GM18502 (cell line): ENCODE measurements at regions not wholly inside any gene's neighbourhood (a gene's known extent, or its start where the extent isn't known, plus 50 kb on each side); places are given as distances from the start of the nearest gene placed in this dataset.

Source experiments
- ATAC-seq: cut with Tn5 transposase; IDR thresholded peaks from one replicate; pipeline ENCODE4 v1.9.1; 2021; ENCODE audit warnings: mild to moderate bottlenecking; ENCODE audit not compliant: unreplicated experiment, poor library complexity

DNA sequence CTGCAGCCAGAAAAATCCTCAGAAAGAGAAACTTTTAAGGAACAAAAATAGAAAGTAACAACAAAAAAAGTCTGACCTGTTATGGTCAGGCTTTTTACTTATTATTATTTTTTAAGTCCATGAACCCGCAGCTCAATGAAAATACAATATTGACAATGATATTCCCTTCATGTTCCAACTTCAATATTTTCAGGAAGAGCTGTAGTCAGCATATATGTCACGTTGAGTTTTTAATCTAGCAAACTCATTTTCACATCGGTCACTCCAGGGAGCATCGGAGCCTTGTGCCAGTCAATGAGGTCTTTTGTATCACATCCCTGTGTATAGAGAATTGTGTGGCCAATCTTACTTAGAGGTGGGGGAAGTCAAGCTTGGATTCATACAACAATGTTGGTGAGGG is 568.4 kb upstream of the GCFC2 start:
- no peak for ATAC-seq

DNA sequence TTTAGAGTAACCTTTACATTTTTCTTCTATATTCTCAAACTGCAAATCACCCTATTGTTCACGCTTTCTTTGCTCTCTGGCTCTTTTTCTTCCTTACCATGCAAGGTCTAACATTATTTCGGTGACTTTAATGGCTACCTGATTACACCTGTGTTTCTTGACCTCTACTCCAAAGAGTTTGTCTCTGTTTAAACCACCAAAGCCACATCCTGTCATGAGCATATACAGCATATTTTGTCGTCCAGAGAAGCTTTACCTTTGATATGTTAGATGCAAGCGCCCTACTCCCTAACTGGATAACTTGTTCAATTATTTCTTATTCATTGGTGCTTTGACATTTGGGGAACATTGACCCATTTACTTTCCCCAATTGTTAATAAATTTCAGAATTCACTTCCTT is 565.1 kb upstream of the GCFC2 start:
- no peak for ATAC-seq

DNA sequence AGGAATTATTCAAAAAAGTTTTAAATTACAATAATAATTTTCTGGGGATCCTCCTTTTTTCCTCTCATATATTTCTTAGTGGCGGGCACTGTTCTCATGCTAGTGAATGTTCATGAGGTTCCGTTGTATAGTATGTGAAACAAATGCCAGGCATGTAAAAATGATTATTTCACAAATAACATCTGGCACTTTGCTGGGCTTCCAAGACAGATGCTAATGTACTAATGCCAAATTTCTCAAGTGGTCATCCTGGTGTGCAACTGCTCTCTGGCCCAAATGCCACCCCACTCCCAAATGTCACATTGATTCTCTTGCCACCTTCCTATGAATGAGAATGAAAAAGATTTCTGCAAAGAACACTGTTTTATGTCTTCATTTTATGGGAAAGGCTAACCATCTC is 564.0 kb upstream of the GCFC2 start:
- ATAC-seq: no peak

DNA sequence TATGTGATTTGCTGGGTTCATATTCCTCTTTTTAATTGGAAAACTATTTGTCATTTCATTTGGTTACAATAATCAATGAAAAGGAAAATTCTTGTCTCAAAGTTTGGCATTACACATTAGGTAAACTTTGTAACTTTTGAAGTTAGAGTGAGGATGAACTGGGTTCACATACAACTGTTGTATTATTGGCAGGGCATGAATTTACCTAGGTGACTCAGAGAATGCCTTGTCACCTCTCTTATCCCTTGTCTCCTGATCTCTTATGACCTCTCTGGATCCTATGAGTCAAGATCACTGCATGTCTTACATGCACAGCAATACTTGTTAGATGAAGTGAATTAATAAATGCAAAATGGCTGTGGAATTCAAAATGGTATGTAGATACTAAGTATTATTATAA is 563.4 kb upstream of the GCFC2 start:
- ATAC-seq: no peak

DNA sequence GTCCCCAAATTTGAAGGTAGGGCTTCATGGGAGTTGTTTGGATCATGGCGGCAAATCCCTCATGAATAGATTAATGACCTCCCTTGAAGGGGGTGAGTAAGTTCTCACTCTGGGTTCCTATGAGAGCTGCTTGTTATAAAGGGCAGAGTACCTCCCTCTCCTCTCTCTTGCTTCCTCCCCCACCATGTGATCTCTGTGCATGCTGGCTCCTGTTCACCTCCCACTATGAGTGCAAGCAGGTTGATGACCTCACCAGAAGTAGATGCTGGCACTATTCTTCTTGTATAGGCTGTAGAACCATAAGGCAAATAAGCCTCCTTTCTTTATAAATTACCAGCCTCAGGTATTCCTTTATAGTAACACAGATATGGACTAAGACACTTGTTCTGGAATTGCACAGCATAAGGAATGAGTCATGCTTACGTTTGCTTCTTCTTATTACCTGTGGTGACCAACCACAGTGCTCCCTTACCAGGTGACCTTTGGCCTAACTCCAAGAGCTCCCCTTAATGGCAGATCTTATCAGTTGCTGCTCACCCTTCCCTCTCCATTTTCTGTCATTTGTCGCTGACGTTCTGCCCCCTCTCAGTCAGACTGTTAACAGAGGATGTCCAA is 559.5 kb upstream of the GCFC2 start:
- no peak for ATAC-seq

DNA sequence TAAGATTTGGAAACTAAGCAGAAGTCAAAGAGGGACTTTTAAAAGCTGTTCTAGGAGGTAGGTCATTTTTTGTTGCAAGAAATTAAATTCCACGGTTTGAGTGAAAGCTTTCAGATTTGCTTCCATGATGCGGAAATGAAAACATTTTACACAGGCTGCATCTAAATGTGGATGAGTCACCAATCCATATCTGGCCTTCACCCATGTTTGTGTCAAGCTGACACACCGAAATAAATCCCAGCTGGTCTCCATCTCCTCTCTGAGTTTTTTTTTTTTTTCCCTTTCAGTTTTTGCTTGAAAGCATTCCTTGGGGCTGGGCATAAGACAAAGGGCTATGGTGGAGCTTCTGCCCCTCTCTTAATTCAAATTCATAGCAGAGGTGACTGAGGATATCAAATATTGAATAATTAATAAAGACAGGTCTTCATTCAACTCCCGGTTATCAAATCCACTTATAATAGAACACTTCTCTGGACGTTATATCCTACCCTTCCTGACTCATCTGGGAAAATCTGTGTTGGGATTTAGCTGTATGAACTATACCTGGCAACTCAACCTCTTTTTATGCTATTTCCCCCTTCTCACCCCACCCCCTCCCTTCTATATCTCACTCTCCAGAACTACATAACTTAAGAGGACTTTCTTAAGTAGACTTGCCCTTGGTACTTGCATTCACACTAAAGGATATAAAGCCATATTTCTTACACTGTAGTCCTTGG is 558.3 kb upstream of the GCFC2 start:
- no peak for ATAC-seq

DNA sequence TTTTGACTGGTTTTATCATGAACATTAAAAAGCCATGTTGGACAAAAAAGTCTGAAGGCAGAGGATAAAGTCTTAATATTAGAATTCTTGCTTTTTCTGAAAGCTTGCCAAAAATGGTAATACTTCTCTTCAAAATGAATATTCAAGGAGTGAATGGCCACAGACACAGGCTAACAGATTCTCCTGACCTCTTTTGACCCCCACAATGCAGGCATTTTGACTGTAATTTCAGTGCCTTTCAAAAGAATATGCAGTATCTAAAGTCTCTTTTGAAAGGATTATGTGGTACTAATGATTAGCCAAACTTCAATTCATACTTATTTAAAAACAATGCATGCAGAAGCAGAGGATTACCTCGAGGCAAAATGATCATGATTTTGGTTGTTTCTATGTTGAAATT is 557.8 kb upstream of the GCFC2 start:
- no peak for ATAC-seq

DNA sequence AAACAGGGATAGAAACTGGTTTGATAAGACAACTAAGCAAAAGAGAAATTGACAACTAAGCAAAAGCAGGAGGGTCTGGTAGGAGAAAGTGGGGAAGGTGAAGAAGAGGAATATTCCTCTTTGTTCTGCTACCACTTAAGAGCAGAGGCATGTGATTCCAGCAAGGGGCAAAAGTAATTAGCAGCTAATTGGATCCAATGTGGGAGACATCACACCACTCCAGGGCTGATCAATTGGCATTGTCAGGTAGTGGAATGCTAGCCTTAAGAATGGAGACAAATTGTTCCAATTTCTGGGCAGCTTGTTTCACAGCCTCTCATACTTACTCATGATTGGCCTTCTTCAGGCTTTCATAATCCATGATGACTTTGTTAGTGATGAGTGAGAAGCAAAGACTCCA is 547.1 kb upstream of the GCFC2 start:
- no peak for ATAC-seq

DNA sequence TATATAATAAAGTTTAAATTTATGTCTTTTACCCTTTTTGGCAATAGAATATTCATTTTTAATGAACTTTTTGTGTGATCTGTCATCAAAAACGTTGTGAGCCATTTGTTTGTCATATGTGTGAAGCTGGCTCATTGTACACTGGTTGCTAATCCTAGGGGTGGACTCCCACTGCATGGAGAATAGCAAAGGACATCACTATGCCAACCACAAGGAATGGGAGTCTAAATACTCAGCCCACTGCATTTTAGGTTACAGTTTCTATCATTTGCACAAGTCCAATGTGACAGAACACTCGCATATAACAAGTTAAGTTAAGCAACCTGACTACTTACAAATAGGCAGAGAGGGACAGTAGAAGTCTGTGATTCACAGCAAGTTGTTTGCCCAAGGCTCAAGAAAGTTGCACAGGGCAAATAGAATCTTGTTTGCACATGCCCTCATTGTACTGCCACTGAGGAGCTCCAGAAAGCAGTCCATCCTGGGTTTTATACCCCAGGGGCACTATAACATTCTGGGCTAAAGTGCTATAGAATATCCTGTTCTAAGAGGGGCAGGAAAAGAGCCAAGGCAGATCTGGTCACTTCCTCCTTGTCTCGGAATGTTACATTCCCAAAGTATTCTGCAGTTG is 545.9 kb upstream of the GCFC2 start:
- ATAC-seq: no peak

DNA sequence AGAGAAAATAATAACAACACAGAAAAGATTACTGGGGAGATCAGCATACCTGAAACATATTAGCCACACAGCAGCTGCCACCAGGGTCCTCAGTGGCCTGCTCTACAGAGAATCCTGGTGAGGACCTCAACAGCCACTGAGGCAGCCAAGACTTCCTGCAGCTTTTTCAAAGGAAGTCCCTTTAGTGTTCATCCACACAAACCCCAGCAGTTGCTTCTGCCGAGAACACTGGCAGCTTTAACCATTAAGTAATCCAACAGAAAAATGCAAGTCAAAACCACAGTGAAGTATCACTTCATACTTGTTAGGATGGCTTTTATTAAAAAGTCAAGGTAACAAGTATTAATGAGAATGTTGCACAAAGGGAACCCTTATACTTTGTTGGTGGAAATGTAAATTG is 542.0 kb upstream of the GCFC2 start:
- no peak for ATAC-seq

DNA sequence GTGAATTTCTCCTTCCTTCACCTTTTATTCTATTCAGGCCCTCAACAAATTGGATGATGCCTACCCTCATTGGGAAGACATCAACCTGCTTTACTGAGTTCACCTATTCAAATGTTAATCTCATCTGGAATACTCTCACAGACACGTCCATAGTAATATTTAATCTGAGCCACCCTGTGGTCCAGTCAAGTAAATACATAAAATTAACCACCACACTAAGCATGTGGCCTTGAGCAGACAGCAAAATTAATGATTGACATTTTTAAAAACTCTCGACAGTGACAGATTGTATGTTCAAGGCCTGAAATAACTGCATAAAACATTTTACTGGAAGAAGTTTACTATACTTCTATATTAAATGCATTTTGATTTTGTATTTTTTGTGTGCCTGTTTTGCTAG is 540.6 kb upstream of the GCFC2 start:
- ATAC-seq: no peak

DNA sequence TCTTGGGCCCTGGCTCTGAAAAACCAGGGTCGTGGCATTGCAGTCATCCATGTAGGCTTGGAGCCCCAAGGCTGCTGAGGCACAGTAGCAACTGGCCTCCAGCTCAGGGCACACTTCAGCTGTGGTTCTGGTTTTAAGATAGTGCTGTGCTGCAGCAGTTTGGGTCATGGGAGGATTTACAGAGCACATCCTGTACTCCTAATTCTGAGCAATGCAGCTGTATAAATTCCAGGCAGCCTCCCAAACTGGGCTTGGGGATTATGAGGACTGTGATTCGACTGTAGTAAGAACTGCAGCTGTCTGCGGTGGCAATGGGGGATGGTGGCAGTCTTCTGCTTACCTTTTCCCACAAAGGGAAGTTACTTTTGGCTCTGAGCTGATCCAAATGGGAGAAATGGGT is 536.3 kb upstream of the GCFC2 start:
- no peak for ATAC-seq

DNA sequence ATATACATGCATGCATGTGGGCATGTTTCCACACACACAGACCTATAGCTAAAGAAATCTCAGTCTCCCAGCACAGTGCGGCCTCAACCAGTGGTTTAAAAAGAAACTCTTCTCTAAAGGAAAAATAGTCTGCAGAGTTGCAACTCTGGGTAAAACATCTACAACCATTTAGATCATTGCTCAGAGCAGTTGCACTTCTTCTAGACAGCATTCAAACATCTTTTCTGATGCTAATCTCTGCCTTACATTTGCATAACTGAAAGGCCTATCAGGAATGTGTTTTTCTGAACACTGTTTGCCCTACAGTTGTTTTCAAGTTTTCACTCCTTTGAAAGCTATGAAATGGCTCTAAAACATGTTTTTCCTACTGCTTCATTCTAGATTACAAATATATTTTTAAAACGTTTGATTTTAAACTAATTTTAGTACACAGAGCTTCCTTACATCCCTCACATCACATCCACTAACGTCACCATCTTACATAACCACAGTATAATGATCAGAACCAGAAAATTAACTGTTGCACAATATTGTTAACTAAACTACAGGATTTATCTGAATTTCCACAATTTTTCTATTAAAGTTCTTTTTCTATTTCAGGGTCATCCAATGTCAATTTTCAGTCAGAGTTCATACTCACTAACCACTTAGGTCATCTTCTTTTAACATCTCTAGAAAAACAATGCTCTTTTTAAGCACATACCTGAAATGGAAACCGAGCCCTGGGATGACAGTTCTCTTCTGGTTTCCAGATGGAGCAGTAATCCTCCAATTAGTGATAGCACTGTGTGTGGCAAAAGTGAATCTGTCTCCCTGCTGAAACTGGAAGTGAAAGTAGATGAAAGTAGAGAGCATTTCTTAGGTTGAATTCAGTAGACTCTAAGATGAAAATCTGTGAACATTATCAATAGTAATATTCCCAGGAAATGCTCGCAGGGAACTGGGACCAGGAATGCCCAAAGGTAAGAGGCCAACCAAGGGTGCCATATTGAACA is 501.6 kb upstream of the GCFC2 start:
- ATAC-seq: no peak

DNA sequence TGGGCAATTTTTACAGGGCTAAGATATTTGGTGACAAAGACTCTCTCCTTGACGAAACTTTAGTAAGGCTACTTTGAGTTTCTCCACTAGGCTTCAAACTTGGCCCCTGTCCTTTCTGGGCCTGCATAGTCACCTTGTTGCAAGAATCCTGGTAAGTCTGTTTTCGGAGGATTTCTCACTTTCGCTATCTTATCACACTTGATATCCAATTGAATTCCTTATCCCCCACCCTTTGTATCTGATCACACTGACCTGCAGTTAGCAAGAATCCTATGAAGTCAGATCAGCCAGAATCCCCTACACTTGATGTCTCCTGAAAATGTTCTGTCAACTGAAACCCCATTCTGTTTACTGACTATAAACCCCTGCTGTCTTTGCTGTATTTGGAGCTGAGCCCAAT is 499.8 kb upstream of the GCFC2 start:
- ATAC-seq: no peak

DNA sequence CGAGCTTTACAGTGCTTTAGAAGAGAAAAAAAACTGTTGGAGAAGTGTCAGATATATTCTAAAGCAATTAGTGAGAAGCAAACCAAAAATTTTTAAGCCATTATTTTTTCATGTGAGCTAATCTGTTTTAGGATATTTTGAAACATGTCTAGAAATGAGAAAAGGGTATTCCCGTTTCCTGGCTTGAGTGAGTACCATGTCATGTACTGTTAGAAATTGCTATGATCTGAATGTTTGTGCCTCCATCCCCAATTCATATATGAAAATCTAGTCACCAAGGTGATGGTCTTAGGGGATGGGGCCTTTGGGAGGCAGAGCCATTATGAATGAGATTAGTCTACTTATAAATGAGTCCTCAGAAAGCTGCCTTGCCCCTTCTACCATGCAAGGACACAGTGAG is 493.3 kb upstream of the GCFC2 start:
- no peak for ATAC-seq

DNA sequence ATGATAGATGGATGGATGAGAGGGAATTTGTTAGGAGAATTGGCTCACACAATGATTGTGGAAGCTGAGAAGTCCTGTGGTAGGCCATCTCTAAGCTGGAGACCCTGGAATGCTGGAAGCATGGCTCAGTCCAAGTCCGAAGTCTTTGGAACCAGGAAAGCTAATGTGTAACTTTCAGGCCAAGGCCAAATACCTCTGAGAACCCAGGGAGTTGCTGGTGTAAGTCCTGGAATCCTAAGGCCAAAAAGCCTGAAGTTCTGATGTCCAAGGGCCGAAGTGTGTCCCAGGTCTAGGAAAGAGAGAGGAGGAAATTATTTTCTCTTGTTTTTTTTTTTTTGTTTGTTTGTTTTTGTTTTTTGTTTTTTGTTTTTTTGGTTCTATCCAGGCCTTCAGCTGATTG is 492.2 kb upstream of the GCFC2 start:
- no peak for ATAC-seq

DNA sequence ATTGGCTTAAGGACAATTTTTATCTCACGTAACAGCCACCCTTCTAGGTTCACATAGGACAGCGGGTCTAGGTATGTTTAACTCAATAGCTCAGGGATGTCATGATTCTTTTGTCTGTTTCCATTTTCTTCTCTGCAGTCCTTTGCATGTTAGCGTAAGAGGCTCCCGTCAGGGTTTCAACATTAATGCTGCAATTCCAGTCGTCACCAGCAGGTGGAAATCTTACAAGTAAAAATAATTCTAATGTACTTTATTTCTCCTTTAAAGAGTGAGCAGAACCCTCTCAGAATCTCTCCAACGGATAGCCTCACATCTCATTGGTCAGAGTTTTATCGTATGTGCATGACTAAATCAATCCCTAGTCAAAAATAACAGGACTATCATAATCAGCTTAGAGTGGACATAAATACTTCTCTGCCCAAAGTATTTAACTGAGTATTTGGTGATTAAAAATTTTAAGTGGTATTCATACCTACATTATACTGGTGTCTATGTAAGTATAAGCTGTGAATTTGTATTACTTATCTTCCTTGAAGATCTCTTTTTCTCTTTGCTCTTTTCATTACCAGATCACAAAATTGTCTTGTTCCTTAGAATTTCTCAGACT is 487.2 kb upstream of the GCFC2 start:
- peak; percentile 85 for ATAC-seq

DNA sequence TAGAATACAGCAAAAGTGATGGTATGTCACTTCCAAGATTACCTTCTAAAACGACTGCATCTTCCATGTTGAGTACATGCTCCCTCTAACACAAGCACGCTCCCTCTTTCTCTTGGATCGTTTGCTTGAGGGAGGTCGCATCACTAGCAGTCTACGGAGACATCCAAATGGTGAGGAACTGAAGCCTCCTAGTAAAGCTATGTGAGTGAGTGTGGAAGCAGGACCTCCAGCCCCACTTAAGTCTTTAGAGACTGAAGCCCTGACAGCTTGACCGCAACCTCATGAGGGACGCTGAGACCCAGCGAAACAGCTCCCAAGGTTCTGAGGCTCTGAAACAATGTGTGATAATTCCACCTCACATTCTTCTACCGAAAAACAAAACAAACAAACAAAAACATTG is 486.7 kb upstream of the GCFC2 start:
- peak; percentile 17 for ATAC-seq

DNA sequence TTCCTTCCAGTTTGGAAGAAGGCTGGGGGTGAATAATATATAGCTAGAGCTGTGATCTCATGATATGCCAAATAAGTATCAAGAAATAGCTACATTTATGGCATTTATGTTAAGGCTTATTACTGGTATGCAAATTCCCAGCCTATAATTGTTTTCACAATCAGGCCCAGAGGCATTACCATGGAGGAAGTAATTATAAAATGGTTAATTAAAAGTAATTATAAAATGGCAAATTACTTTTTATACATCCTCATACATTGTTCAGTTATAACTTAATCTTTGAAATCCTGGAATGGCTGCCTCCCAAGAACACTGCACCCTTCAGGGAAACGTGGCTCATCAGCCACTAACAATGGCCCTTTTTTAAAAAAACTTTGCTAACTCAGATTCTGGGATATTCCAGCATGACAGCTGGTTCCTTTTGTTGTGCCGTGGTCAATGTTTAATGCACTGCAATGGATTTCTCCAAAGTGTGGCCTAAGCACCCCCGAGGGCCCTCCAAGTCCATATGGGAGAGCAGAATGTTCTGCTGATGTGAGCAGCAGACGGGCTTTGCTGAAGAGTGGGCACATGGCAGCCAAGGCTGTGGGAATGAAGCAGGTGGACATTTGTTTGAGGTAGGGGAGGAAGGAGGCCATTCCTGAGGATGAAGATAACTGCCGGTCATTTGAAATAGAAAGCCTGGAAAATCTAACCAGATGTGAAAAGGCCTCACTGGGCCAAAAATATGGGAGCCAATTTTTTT is 483.5 kb upstream of the GCFC2 start:
- ATAC-seq: no peak

DNA sequence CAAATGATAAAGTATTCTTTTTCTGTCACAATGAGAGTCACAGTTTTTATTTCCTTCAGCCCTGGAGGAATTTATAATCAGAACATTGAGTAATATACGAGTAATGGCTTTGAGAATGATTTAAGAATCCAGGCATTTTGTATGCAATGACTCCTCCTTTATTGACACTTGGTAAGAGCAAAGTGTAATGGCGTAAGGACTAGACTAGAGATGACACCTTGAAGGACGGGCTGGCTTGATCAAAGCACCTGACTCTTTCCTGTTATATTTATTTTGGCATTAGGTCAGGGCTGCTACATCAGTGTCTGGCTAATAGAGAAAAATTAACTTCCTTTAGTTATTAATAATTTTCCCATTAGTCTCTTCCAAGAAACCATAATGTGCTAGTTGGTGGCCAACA is 482.4 kb upstream of the GCFC2 start:
- no peak for ATAC-seq
